ENCODE measurements at regions not wholly inside any gene's neighbourhood (a gene's known extent, or its start where the extent isn't known, plus 50 kb on each side); places are given as distances from the start of the nearest gene placed in this dataset.

- CTCF ChIA-PET = interaction anchor here (0.8 to 1.1 kb wide), 2 partner anchors 9 to 18 kb away, joined by 3 to 4 read pairs; no protein-coding TSS in a partner anchor
- Mint-ChIP-seq H3K36me3 (no peaks in the 10 kb centered on the region), H3K4me1 (no peaks in the 10 kb centered on the region), H3K9me3 (no peaks in the 10 kb centered on the region), H3K27me3 (no peaks in the 10 kb centered on the region), H3K27ac (no peak overlapping the region), H3K4me3 (no peak overlapping the region)
- POLR2A ChIA-PET = no interaction called here
- no peaks in the 10 kb centered on the region for H3K4me1 ChIP-seq (ENCODE audit: control insufficient read depth in 1 of 2, extremely low read depth in 1 of 2, insufficient read depth in 2 of 2, low read length in 2 of 2)
- no peaks in the 10 kb centered on the region for H3K36me3 ChIP-seq (ENCODE audit: control insufficient read depth in 2 of 2, extremely low read depth in 1 of 2, insufficient read depth in 1 of 2, low read length in 1 of 2)
- ATAC-seq (replicated peaks in 1 of 4) (no peak), DNase-seq (no peak)
- H3K9me3 ChIP-seq = no peaks in the 10 kb centered on the region
- H3K4me3 ChIP-seq (ENCODE audit: control insufficient read depth in 1 of 2, extremely low read depth in 1 of 2, low read length in 1 of 2) = no peak overlapping the region
- WGBS (ENCODE audit: insufficient coverage) = 75% methylated on average over 9 of the region's 10 CpGs
- H3K27ac ChIP-seq (ENCODE audit: low read length) = no peak overlapping the region
- no peaks in the 10 kb centered on the region for H3K27me3 ChIP-seq (replicated peaks in 1 of 2; ENCODE audit: control insufficient read depth in 2 of 2, extremely low read depth in 1 of 2, insufficient read depth in 2 of 2, low read length in 1 of 2)
Observed at GRCh38 chr4:10173754-10174749, 57.5 kb upstream of the WDR1 start.

- no peaks in the 10 kb centered on the region for H3K36me3 Mint-ChIP-seq
Observed at GRCh38 chr4:10173037-10173753, 56.6 kb upstream of the WDR1 start.

GRCh38 chr4:10172278-10172921, 55.8 kb upstream of the WDR1 start:
- POLR2A ChIA-PET = interaction anchor here in 1 of 2 donors (0.7 kb wide), 1 partner anchor 34 kb away, joined by 4 read pairs; no protein-coding TSS in a partner anchor

More at GRCh38 chr4:10173037-10173753, 56.6 kb upstream of the WDR1 start:
- Histone ChIP-seq H3K9me3 (no peaks in the 10 kb centered on the region), H3K4me3 (ENCODE audit: control insufficient read depth in 1 of 2, extremely low read depth in 1 of 2, low read length in 1 of 2) (no peak overlapping the region), H3K4me1 (ENCODE audit: control insufficient read depth in 1 of 2, extremely low read depth in 1 of 2, insufficient read depth in 2 of 2, low read length in 2 of 2) (no peaks in the 10 kb centered on the region), H3K27me3 (replicated peaks in 1 of 2; ENCODE audit: control insufficient read depth in 2 of 2, extremely low read depth in 1 of 2, insufficient read depth in 2 of 2, low read length in 1 of 2) (no peaks in the 10 kb centered on the region), H3K27ac (ENCODE audit: low read length) (no peak overlapping the region), H3K36me3 (ENCODE audit: control insufficient read depth in 2 of 2, extremely low read depth in 1 of 2, insufficient read depth in 1 of 2, low read length in 1 of 2) (no peaks in the 10 kb centered on the region)
- DNase-seq = no peak
- ChIA-PET POLR2A (interaction anchor here in 1 of 2 donors (0.7 kb wide), 1 partner anchor 35 kb away, joined by 4 read pairs; no protein-coding TSS in a partner anchor), CTCF (no interaction called here)
- Mint-ChIP-seq H3K27me3 (no peaks in the 10 kb centered on the region), H3K9me3 (no peaks in the 10 kb centered on the region), H3K27ac (no peak overlapping the region), H3K4me1 (no peaks in the 10 kb centered on the region), H3K4me3 (no peak overlapping the region)
- no CpG with 5 or more reads among the region's 9 CpGs for WGBS (ENCODE audit: insufficient coverage)
- ATAC-seq (replicated peaks in 1 of 4) = no peak

GRCh38 chr4:10171055-10171454, 54.5 kb upstream of the WDR1 start:
- H3K27ac ChIP-seq (ENCODE audit: low read length) = no peak overlapping the region
- WGBS (ENCODE audit: insufficient coverage) = 85% methylated on average over 2 of the region's 3 CpGs
- no peaks in the 10 kb centered on the region for H3K9me3 ChIP-seq
- POLR2A ChIA-PET = no interaction called here
- Mint-ChIP-seq H3K4me1 (no peaks in the 10 kb centered on the region), H3K27ac (no peak overlapping the region), H3K36me3 (no peaks in the 10 kb centered on the region), H3K27me3 (no peaks in the 10 kb centered on the region), H3K9me3 (no peaks in the 10 kb centered on the region), H3K4me3 (no peak overlapping the region)
- ATAC-seq (replicated peaks in 1 of 4) (no peak), DNase-seq (no peak)
- no peaks in the 10 kb centered on the region for H3K36me3 ChIP-seq (ENCODE audit: control insufficient read depth in 2 of 2, extremely low read depth in 1 of 2, insufficient read depth in 1 of 2, low read length in 1 of 2)
- CTCF ChIA-PET = interaction anchor here in 1 of 2 donors (0.6 kb wide), 1 partner anchor 1253 kb away, joined by 4 read pairs; no protein-coding TSS in a partner anchor
- H3K4me1 ChIP-seq (ENCODE audit: control insufficient read depth in 1 of 2, extremely low read depth in 1 of 2, insufficient read depth in 2 of 2, low read length in 2 of 2) = no peaks in the 10 kb centered on the region
- no peak overlapping the region for H3K4me3 ChIP-seq (ENCODE audit: control insufficient read depth in 1 of 2, extremely low read depth in 1 of 2, low read length in 1 of 2)
- H3K27me3 ChIP-seq (replicated peaks in 1 of 2; ENCODE audit: control insufficient read depth in 2 of 2, extremely low read depth in 1 of 2, insufficient read depth in 2 of 2, low read length in 1 of 2) = no peaks in the 10 kb centered on the region

More at GRCh38 chr4:10172278-10172921, 55.8 kb upstream of the WDR1 start:
- Histone ChIP-seq H3K4me3 (ENCODE audit: control insufficient read depth in 1 of 2, extremely low read depth in 1 of 2, low read length in 1 of 2) (no peak overlapping the region), H3K36me3 (ENCODE audit: control insufficient read depth in 2 of 2, extremely low read depth in 1 of 2, insufficient read depth in 1 of 2, low read length in 1 of 2) (no peaks in the 10 kb centered on the region), H3K27ac (ENCODE audit: low read length) (no peak overlapping the region), H3K9me3 (no peaks in the 10 kb centered on the region), H3K27me3 (replicated peaks in 1 of 2; ENCODE audit: control insufficient read depth in 2 of 2, extremely low read depth in 1 of 2, insufficient read depth in 2 of 2, low read length in 1 of 2) (no peaks in the 10 kb centered on the region), H3K4me1 (ENCODE audit: control insufficient read depth in 1 of 2, extremely low read depth in 1 of 2, insufficient read depth in 2 of 2, low read length in 2 of 2) (no peaks in the 10 kb centered on the region)
- ATAC-seq (replicated peaks in 1 of 4) (no peak), DNase-seq (no peak)
- Mint-ChIP-seq H3K4me3 (no peak overlapping the region), H3K27me3 (no peaks in the 10 kb centered on the region), H3K4me1 (no peaks in the 10 kb centered on the region), H3K36me3 (no peaks in the 10 kb centered on the region), H3K27ac (no peak overlapping the region), H3K9me3 (no peaks in the 10 kb centered on the region)
- 85% methylated on average over 8 of the region's 12 CpGs for WGBS (ENCODE audit: insufficient coverage)
- CTCF ChIA-PET = no interaction called here

GRCh38 chr4:10169839-10170387, 53.3 kb upstream of the WDR1 start:
- H3K9me3 Mint-ChIP-seq = no peaks in the 10 kb centered on the region
- H3K27ac ChIP-seq (ENCODE audit: low read length) = no peak overlapping the region
- ATAC-seq (replicated peaks in 1 of 4) (no peak), DNase-seq (no peak)
- H3K4me1 Mint-ChIP-seq = peaks cover 0 to under 1% (median 0%) of the 10 kb centered on the region in 3 donors
- H3K36me3 ChIP-seq (ENCODE audit: control insufficient read depth in 2 of 2, extremely low read depth in 1 of 2, insufficient read depth in 1 of 2, low read length in 1 of 2) = no peaks in the 10 kb centered on the region
- no peaks in the 10 kb centered on the region for H3K4me1 ChIP-seq (ENCODE audit: control insufficient read depth in 1 of 2, extremely low read depth in 1 of 2, insufficient read depth in 2 of 2, low read length in 2 of 2)
- H3K4me3 Mint-ChIP-seq = no peak overlapping the region
- no peaks in the 10 kb centered on the region for H3K9me3 ChIP-seq
- CTCF ChIA-PET = interaction anchor here in 1 of 2 donors (0.6 kb wide), 1 partner anchor 183 kb away, joined by 5 read pairs; no protein-coding TSS in a partner anchor
- H3K27me3 Mint-ChIP-seq = no peaks in the 10 kb centered on the region
- H3K27me3 ChIP-seq (replicated peaks in 1 of 2; ENCODE audit: control insufficient read depth in 2 of 2, extremely low read depth in 1 of 2, insufficient read depth in 2 of 2, low read length in 1 of 2) = no peaks in the 10 kb centered on the region
- H3K4me3 ChIP-seq (ENCODE audit: control insufficient read depth in 1 of 2, extremely low read depth in 1 of 2, low read length in 1 of 2) = no peak overlapping the region
- no peak overlapping the region for H3K27ac Mint-ChIP-seq
- H3K36me3 Mint-ChIP-seq = no peaks in the 10 kb centered on the region
- 100% methylated on average over 1 of the region's 10 CpGs for WGBS (ENCODE audit: insufficient coverage)
- POLR2A ChIA-PET = no interaction called here

GRCh38 chr4:10168151-10168550, 51.6 kb upstream of the WDR1 start:
- CTCF ChIA-PET = no interaction called here
- no peak for DNase-seq
- H3K4me1 ChIP-seq (ENCODE audit: control insufficient read depth in 1 of 2, extremely low read depth in 1 of 2, insufficient read depth in 2 of 2, low read length in 2 of 2) = no peaks in the 10 kb centered on the region
- H3K27ac Mint-ChIP-seq = no peak overlapping the region
- POLR2A ChIA-PET = no interaction called here
- no peak overlapping the region for H3K4me3 ChIP-seq (ENCODE audit: control insufficient read depth in 1 of 2, extremely low read depth in 1 of 2, low read length in 1 of 2)
- no peaks in the 10 kb centered on the region for H3K9me3 Mint-ChIP-seq
- no peaks in the 10 kb centered on the region for H3K27me3 ChIP-seq (replicated peaks in 1 of 2; ENCODE audit: control insufficient read depth in 2 of 2, extremely low read depth in 1 of 2, insufficient read depth in 2 of 2, low read length in 1 of 2)
- H3K9me3 ChIP-seq = no peaks in the 10 kb centered on the region
- H3K27ac ChIP-seq (ENCODE audit: low read length) = no peak overlapping the region
- WGBS (ENCODE audit: insufficient coverage) = 60% methylated on average over 1 of the region's 3 CpGs
- H3K4me1 Mint-ChIP-seq = peaks cover 0 to 4% (median 1%) of the 10 kb centered on the region in 3 donors
- no peaks in the 10 kb centered on the region for H3K27me3 Mint-ChIP-seq
- H3K36me3 ChIP-seq (ENCODE audit: control insufficient read depth in 2 of 2, extremely low read depth in 1 of 2, insufficient read depth in 1 of 2, low read length in 1 of 2) = no peaks in the 10 kb centered on the region
- no peak for ATAC-seq (replicated peaks in 1 of 4)
- no peak overlapping the region for H3K4me3 Mint-ChIP-seq
- H3K36me3 Mint-ChIP-seq = no peaks in the 10 kb centered on the region
